Stimulated activated CD8-positive, alpha-beta memory T cell treated with anti-CD3 and anti-CD28 coated beads, Interleukin-4, amount 100 ng/mL, for 48 hours (primary cell): ENCODE measurements at regions not wholly inside any gene's neighbourhood (a gene's known extent, or its start where the extent isn't known, plus 50 kb on each side); places are given as distances from the start of the nearest gene placed in this dataset.

Source experiments
- DNase-seq: peaks from one replicate; pipeline ENCODE4 v3.0.0-alpha.2; 2020

DNA sequence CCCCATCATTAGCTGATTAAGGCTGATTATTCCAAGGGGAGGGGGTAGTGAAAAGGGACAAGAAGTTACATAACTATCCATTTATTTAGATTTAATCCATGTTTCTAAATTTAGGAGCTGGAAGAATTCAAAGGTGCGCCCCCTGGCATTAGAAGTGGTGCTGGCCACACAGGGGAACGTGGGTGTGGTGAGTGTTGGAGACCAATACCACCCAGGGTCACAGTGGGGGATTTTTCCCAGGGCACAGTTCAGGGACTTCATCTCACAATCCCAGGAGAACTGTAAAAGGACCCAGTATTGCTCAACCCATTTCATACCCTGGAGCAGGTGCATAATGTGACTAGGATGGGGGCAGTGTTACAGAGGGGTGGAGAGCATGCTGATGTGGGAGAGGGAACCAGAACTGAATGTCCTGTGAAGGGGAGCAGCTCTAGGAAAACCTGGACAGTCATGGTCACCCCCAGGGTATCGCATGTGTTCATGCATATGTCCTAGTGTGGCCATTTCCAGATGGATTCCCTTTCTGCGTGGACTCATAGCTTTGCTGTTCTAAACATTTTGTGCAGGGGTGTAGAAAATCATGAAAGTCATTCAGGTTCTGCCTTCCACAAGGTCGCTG is 110.3 kb downstream of the LSM3 start:
- DNase-seq: no peak

DNA sequence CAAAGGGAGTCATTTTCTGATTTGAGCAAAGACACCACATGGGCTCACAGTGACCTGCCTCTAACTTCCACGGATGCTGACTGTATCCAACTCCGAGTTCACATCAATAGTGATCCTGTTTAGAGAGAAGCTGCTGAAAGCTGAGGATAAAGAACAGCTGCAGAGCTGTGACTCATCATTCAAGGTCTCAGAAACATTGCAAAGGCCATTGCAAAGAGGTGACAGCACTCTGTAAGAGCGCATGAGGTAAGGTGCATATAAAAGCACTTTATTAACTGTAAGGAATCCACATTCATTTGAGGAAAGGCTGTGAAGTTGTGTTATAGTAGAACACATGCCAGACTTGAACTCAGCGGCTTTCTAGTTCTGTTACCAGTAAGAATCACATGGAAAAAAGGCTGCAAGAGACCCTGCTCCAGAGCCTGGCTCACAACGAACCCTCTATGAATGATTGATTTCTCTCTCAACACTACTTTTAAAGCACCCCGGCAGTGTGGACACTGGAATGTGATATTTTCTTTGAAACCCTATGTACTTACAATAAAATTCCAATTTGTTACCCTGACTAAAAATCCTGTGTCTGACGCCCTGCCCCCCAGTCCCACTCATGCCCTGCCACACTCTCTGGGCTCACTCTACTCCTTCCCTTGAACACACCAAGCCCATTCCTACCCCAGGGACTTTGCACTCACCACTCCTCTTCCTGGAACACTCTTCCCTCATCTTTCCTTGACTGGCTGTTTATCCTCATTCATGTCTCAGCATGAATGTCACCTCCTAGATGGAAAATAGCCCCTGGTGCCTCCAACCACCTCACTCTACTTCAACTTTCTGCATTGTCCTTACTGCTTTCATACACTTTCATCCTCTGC is 111.2 kb downstream of the LSM3 start:
- no peak for DNase-seq

DNA sequence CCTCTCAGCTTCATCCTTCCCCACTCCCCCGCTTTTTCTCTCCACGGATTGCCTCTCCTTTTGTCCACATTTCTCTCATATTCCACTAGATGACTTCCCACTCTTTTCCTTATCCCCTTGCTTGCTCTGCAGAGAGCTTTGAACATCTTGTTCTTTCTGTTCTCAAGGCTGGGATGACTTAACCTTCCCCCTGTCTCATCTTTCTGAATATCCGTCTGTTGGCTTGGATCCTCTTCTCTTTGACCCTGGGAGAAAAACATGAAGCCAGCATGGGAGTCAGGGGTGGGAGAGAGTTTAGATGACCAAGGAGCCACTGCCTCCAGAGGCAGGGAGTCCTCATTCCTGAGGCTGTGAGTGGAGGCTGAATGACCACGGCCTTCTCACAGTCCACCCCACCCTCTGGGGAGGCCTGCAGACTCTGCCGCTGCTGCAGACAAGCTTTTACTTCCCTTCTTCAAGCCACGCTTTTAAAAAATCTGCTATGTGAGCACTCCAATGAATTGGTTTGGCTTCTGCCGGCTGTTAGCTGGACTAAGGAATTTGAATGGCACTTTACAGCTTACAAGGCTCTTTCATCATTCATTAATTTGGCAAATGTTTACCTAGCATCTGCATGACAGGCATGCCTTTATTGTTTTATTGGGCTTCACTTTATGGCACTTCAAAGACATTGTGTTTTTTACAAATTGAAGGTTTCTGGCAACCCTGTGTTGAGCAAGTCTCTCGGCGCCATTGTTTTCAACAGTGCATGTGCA is 111.6 kb upstream of the SLC6A6 start:
- DNase-seq: no peak

DNA sequence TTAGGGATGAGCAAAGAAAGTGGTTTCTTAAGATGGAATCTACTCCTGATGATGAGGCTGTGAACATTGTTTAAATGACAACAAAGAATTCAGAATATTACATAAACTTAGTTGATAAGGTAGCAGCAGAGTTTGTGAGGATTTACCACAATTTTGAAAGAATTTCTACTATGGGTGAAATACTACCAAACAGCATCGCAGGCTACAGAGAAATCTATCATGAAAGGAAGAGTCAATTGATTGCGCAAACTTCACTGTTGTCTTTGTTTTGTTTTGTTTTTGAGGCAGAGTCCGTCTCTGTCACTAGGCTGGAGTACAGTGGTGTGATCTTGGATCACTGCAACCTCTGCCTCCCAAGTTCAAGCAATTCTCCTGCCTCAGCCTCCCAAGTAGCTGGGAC is 107.4 kb upstream of the SLC6A6 start:
- DNase-seq: no peak

DNA sequence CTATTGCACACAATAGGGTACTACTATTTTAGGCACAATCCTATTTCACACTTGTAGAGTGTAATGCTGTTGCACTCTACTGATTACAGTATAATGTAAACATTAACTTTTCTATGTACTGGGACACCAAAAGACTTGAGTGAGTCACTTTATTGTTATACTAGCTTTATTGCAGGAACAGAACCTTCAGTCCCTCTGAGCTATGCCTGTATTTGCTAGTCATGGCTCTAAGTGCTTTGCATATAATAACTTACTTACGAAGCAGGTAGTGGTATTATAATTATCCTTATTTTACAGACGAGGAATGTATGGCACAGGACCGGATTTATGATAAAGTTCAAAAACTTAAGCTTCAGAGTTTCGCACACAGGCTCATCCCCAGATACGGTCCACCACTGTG is 106.6 kb upstream of the SLC6A6 start:
- no peak for DNase-seq

DNA sequence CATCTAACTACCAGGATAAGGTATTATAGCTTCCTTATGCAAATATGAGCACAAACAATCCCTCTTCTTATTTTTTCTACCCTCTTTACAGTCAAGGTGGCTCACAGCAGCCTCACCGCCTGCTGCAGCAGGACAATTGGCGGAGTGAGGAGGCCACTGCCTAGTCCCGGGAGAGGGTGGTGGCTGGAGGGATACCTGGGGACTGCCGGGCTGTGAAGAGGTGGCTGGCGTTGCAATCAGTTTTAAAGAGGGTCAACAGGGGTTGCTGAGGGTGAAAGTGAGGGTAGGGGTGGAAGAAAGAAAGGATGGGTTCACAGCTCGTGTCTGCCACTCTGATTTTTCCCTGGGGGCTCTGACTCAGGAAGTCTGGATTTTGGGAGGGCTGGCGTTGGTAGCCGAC is 105.1 kb upstream of the SLC6A6 start:
- no peak for DNase-seq

DNA sequence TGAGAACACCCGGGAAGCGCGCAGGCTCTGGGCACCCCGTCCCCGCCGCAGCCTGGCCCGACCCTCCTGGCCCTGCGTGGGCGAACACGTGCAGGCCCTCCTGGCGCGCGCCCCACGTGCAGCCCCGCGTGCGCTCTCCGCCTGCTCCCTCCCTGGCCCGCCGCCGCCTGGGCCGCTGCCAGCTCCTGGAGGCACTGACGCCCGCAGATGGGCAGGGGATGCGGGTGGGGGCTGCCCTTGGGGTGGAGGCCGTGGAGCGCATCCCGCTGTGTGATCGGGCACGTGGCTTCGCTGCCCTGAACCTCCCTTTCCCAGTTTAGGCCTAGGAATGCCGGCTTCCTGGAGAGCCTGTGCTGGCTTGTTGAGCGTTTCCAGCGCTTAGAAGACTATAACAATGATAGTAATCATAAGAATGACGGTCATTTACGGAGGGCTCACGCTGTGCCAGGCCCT is 104.6 kb upstream of the SLC6A6 start:
- no peak for DNase-seq

DNA sequence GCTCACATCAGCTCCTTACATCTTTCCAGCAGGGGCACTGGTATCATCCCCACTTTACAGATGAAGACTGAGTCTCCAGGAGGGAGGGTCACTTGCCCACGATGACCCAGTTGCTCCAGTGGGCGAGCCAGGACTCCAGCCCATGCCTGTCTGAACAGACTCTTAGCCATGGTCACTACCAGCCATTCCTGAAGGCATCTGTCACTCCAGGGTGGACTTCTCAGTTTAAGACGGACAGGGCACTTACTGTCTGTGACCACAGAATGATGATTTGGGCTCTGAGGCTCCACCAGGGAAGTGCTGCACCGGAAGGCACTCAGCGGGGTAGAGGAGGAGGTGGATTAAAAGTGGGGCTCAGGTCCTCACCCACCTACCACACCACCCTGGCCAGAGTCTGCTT is 104.0 kb upstream of the SLC6A6 start:
- DNase-seq: no peak

DNA sequence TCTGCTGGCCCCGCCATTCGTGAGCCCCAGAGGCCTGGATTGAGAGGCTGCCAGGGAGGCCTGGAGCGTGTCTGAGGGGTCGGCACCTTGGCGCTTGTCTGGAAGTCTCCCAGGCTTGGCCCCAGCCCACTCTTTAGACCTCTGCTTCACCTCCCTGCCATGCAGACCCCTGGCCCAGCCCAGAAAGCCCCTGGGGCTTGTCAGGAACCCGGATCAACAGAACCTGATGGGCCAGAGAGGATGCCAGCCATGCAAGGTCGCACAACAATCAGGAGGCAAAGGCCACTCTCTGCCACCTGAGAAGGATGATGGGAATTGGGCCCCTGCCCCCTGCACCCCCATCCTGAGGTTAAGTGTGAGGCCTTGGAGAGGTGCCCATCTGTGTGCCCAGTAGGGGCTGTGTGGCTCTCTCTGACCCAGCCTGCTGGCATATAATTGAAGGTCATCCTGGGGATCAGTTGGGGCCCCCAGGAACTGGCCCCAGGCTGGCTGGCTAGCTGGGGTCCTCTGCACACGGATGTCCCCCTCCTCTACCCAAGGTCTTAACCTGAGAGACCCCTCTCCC is 103.3 kb upstream of the SLC6A6 start:
- DNase-seq: no peak

DNA sequence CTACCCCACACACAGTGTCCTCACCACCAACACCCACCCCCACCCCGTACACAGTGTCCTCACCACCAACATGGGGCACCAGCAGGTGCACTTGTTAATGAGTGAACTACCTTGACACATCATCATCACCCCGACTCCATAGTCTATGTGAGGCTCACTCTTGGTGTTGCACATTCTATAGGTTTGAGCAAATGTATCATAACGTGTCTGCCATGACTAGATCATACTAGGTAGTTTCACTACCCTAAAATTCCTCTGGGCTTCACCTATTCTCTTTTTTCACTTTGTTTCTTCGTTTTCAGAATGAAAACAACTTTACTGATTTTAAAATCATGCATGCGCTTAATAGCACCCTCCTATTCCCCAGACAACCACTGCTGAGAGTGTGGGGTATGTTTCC is 102.6 kb upstream of the SLC6A6 start:
- no peak for DNase-seq

DNA sequence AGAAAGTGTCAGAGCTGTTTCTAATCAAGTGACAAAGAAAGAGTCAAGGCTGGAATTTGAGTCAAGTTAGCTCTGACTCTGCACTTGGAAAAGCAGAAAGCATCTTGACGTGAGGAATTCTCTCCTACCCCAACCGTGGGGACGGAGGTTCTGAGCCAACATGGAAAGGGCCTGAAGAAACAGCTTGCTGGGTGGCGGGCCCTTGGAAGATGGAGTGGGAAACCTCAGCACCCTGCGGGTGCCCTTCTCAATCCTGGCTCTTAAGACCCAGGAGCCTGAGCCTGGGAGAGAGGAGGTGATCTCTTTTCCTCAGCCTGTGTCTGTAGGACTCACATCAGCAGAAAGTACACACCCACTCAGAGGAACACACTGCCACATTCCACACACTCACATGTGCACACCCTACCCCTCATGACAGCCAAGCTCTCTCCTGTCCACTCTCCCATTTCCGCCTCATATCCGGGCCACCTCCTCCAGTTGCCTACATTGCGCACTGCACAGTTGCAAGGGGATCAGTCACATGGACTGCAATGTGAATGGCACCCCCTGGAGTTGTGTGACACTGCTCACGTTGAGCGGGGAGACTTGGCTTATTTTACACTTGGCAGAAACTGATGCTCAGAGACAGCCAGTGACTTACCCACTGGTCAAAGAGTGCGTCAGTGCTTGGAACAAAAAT is 101.5 kb upstream of the SLC6A6 start:
- DNase-seq: no peak

DNA sequence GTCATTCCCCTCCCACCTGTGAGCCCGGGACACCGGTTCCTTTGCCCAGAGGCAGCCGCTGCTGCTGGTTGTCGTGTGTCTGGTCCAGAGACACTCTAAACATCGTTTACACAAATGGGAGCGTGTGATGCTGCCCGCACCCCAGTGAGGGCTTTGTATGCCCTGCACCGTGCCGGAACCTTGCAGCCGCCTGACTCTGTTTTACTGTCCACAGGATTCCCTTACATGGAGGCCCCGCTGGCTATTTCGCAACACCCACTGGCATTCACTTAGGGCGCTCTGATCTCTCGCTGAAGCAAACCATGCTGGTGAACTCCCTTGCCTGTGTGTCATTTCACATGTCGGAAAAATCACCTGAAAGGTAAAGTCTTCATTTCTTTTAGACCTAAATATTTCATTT is 100.8 kb upstream of the SLC6A6 start:
- no peak for DNase-seq

DNA sequence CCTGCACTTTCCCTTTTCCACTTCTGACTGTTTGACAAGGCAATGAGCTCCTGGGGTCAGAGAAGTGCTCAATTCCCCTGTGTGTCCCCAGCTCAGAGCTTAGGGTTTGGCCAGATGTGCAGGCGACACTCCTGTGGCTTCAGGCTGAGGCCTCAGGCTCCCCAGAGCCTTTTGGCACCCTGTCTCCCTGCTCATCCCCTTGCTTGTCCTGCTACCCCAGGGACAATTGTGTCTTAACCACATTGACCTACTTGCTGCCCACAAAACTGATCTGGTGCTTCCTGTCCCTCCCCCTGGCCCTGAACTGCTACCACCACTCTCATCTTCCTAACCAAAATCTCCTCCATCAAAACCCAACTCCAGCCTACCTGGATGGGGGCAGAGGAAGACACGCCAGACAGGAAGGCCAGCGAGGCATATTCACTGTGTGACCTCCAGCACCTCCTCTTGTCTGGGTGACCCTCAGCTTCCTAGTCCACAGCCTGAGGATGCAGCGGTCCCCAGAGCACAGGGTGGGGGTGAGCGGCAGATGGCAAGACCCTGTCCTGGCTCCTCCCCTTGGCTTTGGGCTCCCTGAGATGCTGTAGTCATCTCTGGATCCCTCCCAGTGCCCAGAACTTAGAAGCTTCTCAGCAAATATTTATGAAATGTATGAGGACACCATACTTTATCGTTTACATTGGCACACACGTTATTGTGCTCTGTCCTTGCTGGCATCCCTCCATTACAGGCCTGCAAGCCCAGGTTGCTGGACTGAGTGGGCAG is 98.9 kb upstream of the SLC6A6 start:
- DNase-seq: no peak

DNA sequence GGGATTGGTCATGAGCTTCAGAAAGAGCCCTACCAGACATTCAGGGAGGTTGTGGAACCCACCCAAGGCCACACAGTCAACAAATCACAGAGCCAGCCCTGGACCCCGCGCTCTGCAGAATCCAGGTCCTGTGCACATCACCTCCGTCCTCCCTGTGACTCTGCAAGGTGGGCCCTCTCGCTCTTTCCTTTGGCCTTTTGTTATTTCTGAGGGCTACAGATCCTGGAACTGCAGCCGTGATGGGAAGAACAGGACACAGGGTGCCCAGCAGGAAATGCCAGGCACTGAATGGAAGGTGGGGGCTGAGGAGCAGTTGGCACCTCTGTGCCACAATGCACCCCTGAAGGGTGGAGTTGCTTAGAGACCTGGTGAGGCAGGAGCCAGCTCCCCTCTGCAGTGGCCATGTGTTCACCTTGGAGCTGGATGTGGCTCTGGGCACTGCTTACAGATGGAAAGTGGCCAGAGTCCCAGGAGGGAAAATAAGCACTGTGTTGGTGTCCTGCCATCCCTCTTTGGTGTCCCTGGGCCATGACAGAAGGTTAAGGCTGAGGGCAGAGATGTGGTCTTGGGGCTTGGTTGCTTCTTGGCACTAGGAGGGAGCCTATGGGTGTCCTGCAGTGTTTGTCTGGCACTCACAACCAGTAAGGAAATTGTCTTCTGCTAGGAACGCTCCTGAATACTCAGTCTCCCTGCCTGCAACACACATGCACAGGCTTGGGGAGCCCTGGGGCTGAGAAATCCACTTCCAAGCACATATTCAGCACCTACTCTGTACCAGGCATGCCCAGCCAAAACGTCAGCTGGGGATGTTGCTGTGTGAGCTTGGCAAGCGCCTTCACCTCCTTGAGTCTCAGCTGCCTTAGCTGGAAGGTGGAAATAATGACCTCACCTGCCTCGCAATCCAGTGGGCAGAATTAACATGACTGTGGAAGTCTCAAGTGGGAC is 98.0 kb upstream of the SLC6A6 start:
- no peak for DNase-seq

DNA sequence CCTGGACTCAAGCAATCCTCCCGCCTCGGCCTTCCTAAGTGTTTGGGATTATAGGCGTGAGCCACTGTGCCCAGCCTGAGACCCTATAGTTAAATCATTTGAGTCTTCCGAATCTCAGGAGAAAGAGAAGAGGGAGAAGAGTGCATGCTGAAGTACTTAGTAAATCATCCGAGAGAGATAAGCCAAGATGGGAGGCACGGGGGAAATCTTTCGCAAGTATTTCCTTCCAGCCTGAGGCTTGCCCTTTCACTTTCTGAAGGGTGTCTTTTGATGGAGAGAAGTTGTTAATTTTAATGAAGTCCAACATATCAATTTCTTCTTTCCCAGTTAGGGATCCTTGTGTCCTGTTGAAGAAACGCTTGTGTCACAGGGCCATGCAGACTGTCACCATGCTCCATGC is 97.1 kb upstream of the SLC6A6 start:
- no peak for DNase-seq

DNA sequence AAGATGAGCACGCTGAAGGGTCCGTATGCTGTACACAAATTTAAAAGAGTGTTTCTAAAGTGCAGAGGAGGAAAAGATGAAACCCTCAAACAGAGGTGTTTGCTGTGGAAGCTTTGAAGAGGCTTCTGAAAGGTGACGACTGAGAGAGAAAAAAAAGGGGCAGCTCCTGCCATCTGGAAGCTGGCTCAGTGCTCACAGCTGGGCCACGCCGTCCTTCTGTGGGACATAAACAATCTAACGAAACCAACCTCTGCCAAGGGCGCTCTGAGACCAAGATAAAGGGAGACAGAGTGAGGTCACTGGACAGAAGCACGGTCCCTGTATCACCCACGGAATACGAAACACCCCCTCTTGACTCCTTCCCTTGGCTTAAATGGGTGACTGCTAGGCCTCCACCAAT is 96.3 kb upstream of the SLC6A6 start:
- DNase-seq: no peak

DNA sequence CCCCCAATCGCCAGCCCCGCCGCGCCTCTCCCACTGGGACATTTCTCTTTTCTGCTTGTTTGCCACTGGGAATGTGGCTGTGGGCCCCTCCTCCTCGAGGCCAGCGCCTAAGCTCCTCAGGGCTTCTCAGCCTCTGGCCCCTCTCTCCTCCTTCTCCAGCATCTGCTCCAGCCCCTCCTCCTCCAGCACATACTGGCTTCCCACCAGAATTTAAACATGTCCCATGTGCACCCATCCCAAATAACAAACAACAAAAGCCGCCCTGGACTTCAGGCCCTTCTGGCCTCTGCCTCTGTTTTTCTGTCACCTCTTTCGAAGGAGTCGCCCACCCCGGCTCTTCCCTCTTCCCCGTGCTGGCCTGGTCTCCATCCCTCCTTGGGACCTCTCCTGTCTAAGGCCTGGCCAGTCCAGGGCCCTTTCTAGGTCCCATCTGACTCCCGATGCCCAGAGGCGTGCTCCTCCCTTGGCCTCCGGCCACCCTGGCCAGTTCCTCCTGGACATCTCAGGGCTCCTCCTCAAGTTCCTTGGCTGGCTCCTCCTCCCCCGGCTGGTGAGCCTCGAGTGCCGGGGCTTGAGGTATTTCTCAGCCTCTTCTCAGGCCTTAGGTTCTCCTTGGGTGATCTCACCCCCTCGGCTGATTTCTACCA is 94.6 kb upstream of the SLC6A6 start:
- no peak for DNase-seq

DNA sequence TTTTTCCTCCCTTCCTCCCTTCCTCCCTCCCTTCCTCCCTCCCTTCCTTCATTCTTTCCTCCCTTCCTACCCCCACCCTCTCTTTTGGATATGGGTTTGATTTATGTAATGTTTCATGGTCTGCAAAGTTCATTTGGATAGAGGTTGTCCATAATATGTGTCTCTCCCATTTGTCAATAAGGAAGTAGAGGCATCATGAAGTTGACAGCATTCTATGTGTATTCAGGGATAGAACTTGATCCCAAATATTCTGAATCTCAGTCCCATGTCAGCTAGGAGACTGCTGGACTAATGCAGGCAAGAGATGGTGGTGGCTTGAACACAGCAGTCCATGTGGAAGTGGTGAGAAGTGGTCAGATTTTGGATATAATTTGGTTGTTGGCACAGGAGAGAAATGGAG is 90.7 kb upstream of the SLC6A6 start:
- DNase-seq: no peak

DNA sequence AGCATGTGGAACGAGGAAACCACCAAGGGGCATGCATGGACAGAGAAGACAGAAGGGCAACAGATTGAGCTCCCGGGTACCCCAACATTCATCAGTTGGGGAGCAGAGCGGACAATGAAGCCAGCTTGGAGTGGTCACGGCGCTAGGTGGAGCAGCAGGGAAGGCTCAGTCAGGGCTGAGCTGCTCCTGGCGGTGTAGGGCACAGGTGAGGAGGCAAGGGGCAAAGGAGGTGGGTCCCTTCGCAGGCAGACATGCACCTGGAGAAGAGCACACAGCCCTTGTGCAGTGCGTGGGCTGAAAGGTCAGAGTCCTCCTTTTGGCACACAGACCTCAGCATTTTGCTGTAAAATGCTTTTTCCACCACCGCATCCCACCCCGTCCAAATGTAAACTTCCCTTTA is 90.0 kb upstream of the SLC6A6 start:
- DNase-seq: no peak

DNA sequence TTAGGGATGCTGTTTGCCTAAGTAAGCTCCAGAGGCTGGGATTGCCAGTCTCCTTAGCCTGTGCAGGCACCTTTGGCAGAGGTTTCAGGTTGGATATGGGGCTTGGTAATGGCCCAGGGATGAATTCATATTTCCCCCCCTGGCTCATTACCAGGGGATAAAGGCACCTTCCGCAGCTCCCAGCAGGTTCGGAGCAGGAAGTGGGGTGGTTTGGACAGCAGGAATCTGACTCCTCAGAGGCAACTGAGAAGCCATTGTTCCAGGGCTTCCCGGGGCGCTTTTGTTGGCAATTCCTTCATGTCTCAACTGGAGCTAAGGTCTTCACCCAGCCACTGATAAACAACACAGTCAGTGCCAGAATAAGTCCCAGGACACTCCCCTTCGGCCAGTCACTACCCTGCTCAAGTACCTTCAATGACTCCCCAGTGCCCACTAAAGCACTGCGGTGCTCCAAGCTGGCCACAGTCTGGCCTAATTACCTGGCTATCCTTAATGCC is 85.3 kb upstream of the SLC6A6 start:
- no peak for DNase-seq
